HG02610 (cell line): ENCODE measurements at regions not wholly inside any gene's neighbourhood (a gene's known extent, or its start where the extent isn't known, plus 50 kb on each side); places are given as distances from the start of the nearest gene placed in this dataset.
A peak's percentile ranks its signal among the peaks of the same experiment; 100 is the strongest.
"Not testable (repeated sequence)": the region's sequence is repeated elsewhere in the genome, so short reads cannot be mapped to it uniquely, and the experiment has no call there.

Source experiments
- ATAC-seq: cut with Tn5 transposase; IDR thresholded peaks from one replicate; pipeline ENCODE4 v1.9.1; 2021; ENCODE audit warnings: mild to moderate bottlenecking, moderate library complexity; ENCODE audit not compliant: unreplicated experiment

GRCh38 chr4:77437079-77437478 lies 168.5 kb upstream of the CXCL13 start:
- no peak for ATAC-seq

- ATAC-seq, result no peak
Observed at GRCh38 chr4:77438549-77438948, 167.1 kb upstream of the CXCL13 start.

- ATAC-seq, result no peak
Observed at GRCh38 chr4:77443941-77444340, 161.7 kb upstream of the CXCL13 start.

GRCh38 chr4:77445823-77446222 lies 159.8 kb upstream of the CXCL13 start:
- ATAC-seq, result no peak

- ATAC-seq, result no peak
Observed at GRCh38 chr4:77446601-77447000, 159.0 kb upstream of the CXCL13 start.

GRCh38 chr4:77449171-77449570 lies 156.4 kb upstream of the CXCL13 start:
- ATAC-seq, result no peak

- no peak for ATAC-seq
Observed at GRCh38 chr4:77450006-77450405, 155.6 kb upstream of the CXCL13 start.

- ATAC-seq, result no peak
Observed at GRCh38 chr4:77451530-77451929, 154.1 kb upstream of the CXCL13 start.

GRCh38 chr4:77452117-77452516 lies 153.5 kb upstream of the CXCL13 start:
- not testable (repeated sequence) for ATAC-seq

GRCh38 chr4:77453911-77454310 lies 151.7 kb upstream of the CXCL13 start:
- no peak for ATAC-seq

- ATAC-seq, result no peak
Observed at GRCh38 chr4:77454858-77455257, 150.8 kb upstream of the CXCL13 start.

- ATAC-seq, result not testable (repeated sequence)
Observed at GRCh38 chr4:77464100-77464499, 141.5 kb upstream of the CXCL13 start.

GRCh38 chr4:77465271-77465670 lies 140.3 kb upstream of the CXCL13 start:
- ATAC-seq, result no peak

- no peak for ATAC-seq
Observed at GRCh38 chr4:77466430-77466829, 139.2 kb upstream of the CXCL13 start.

- ATAC-seq, result no peak
Observed at GRCh38 chr4:77471821-77472495, 133.7 kb upstream of the CXCL13 start.

- ATAC-seq, result no peak
Observed at GRCh38 chr4:77473509-77473908, 132.1 kb upstream of the CXCL13 start.

GRCh38 chr4:77481856-77482255 lies 123.8 kb upstream of the CXCL13 start:
- no peak for ATAC-seq

- no peak for ATAC-seq
Observed at GRCh38 chr4:77488882-77489281, 116.7 kb upstream of the CXCL13 start.

GRCh38 chr4:77493120-77493752 lies 112.4 kb upstream of the CXCL13 start:
- peak; percentile 69 for ATAC-seq

- peak; percentile 50 for ATAC-seq
Observed at GRCh38 chr4:77493829-77494551, 111.6 kb upstream of the CXCL13 start.

- no peak for ATAC-seq
Observed at GRCh38 chr4:77496457-77496856, 109.2 kb upstream of the CXCL13 start.

- ATAC-seq, result no peak
Observed at GRCh38 chr4:77500801-77501200, 104.8 kb upstream of the CXCL13 start.
